A673 (cell line): ENCODE measurements at regions not wholly inside any gene's neighbourhood (a gene's known extent, or its start where the extent isn't known, plus 50 kb on each side); places are given as distances from the start of the nearest gene placed in this dataset.

Experiments
- CTCF ChIP-seq: fragments of 300-800, 200-600 bp; sonication (generic); conservative IDR thresholded peaks from 2 replicates; pipeline ENCODE4 v1.5.1; 2017; ENCODE audit warnings: low read depth, mild to moderate bottlenecking, antibody characterized with exemption, low read length, moderate library complexity, mixed read lengths
- EZH2 ChIP-seq: fragments of 200-600 bp; sonication (generic); IDR thresholded peaks from 2 replicates; pipeline ENCODE4 v1.6.1; 2017; ENCODE audit warnings: borderline replicate concordance, low read depth, mild to moderate bottlenecking, mixed read lengths, antibody characterized with exemption, low read length; ENCODE audit not compliant: poor library complexity, severe bottlenecking

DNA sequence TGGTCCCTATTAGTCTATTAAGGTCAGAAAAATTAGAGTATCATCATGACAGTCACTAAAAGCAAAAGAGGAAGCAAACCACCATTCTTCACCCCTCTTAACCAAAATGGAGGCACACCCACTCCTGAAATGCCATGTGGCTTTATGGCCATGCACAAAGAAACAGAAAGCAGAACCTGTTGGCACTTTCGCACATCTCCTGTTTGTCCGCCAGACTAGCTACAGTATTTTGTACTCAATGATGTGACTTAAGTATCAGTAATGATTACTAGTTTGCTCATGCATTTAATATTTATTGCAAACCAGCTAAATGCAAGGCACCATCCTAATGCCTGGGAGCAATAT lies 70.2 kb upstream of the GNAO1 start:
- TF ChIP-seq CTCF (no peak), EZH2 (no peak)
